GM10266 (cell line): ENCODE measurements at regions not wholly inside any gene's neighbourhood (a gene's known extent, or its start where the extent isn't known, plus 50 kb on each side); places are given as distances from the start of the nearest gene placed in this dataset.

Experiments used
- DNase-seq: peaks from one replicate; pipeline ENCODE4 v3.0.0; 2012; ENCODE audit errors: extremely low spot score
- CTCF ChIP-seq: IDR thresholded peaks from 2 replicates; pipeline ENCODE4 v1.5.1; 2012; ENCODE audit warnings: mild to moderate bottlenecking, low read depth; ENCODE audit not compliant: control insufficient read depth, insufficient read depth; ENCODE audit errors: missing control alignments

DNA sequence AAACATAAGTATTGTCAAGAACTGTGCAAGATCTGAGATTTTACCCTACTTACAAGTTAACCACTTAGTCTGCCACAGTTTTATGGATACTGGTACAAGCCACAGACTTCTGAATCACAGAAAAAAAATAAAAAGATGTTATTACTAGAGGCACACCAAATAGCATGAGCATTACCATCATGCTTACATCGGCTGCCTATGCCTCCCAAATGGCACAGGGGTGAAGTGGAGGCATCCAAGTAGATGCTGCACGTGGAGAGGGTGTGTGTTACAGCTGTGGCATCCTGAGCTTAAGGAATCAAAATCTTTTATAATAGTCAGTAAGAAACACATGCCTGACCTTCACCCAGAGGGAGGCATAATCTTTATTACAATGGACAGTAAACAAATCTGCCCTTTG, 207.8 kb downstream of the TFEC start:
- DNase-seq, result no peak
- no peak for TF ChIP-seq CTCF

- no peak for TF ChIP-seq CTCF
- DNase-seq, result no peak
Measured at GRCh38 chr7:115822380-115822779, 208.2 kb downstream of the TFEC start.

DNA sequence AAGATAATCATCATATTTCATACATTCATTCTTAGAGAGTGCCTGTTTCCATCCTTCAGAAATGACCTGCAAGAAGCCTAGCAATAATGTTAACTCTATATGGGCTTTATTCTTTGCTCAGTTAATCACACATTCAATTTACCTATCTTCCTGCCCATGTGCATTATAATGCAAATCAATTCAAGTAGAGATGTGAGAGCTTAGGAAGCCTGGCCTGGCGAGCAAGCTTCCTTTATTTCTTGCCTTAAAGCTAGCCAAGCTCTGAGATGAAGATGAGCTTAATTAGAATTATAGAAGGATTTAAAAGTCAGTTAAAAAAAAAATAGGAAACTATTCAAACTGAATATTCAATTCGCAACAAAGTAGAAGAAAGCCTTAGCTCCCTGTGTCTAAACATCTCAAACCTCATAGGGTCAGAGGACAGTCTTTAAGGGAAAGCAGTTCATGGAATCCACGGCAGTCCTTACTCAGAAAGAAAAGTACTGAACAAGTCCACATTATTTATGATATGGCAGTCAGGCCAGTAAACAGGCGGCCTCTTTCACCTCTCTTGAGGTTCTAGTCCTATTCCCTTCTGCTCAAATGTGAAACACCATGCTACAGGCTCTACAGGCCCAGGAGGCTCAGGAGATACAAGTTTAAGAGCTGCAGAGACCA, 214.1 kb downstream of the TFEC start:
- no peak for TF ChIP-seq CTCF
- DNase-seq, result no peak

- no peak for TF ChIP-seq CTCF
- DNase-seq, result no peak
Measured at GRCh38 chr7:115812794-115813193, 217.8 kb downstream of the TFEC start.

DNA sequence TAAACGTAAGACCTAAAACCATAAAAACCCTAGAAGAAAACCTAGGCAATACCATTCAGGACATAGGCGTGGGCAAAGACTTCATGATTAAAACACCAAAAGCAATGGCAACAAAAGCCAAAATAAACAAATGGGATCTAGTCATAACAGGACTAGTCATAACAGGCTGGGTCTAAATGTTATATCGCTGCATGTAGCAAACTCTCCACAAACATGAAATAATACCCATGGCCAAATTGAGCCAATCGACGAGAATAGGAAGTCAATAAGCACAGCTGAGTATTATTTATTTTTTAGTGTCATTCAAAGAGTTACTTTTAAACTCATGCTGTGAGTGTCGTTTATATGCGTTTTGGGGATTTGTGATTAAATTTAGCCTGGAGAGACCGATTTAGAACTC, 225.1 kb downstream of the TFEC start:
- DNase-seq, result no peak
- no peak for TF ChIP-seq CTCF

DNA sequence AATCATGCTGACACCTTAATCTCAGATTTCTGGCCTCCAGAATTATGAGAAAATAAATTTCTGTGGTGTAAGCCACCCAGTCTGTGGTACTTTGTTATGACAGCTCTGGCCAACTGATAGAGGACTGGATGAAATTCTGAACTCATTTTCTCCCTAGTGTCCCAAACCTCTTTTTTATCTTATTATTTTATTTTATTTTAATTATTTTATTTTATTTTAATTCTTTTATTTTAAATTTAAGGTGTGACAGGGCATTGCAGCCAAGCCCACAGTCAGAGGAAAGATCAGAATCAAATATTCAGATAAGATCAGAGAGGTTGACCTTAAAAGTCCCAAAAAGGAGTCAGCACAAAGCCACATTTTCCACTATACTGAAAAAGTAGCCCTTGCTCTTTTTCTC, 228.1 kb downstream of the TFEC start:
- no peak for DNase-seq
- TF ChIP-seq CTCF, result no peak

DNA sequence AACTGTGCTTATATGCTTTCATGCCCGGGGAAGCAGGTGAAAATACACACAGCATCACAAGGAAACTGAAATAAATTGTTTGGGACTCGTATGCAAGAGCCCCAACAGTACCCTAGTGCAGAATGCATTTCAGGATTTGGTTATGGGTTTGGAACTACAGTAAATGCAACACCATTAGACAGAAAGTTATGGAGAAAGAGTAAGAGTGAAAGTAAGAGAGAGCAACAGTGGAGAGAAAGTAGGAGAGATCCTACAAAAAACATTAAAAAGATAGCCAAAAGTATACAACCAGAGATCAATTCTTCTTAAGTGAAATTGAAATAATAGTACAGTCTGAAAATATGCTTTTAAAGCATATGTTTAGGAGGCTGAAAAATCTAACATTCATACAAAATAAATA, 231.1 kb downstream of the TFEC start:
- TF ChIP-seq CTCF, result no peak
- no peak for DNase-seq
